ENCODE measurements at regions not wholly inside any gene's neighbourhood (a gene's known extent, or its start where the extent isn't known, plus 50 kb on each side); places are given as distances from the start of the nearest gene placed in this dataset.

DNA sequence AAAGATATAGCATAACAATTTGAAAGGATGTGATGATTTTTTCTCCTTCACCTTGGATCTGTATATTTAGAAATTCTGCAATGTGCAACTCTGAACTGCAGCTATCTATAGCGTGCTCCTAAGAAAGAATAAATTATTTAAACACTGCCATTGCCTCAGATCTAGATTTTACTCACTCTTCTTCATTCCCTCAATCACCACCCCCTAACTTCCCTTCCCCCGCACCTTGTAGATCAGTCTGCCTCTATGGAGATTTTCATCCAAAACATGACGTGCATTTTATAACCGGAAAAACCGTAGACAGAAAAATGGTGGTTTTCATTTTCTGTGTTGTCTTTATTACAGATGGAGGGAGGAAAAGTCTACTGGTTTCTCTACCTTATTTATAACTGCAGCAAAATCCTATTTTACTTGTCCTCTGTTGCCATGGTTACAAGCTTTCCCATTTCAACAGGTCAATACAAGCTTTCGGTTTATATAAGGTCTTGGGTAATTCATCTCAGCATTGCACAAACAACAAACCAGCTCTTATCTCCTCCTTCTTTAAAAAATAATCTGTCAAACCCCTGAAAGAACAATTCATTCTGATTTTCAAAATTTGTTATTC lies 480.0 kb downstream of the TAF11L14 start:
- TF ChIP-seq CTCF (IDR thresholded peaks at IDR 0.05; ENCODE audit: insufficient read depth, low read length) (no peak), POLR2AphosphoS5 (IDR thresholded peaks at IDR 0.05; ENCODE audit: low read depth) (no peak), GABPA (IDR thresholded peaks at IDR 0.05; ENCODE audit: low read depth) (no peak), SPI1 (IDR thresholded peaks at IDR 0.05; ENCODE audit: borderline replicate concordance, low read depth) (no peak), REST (IDR thresholded peaks at IDR 0.05; ENCODE audit: insufficient replicate concordance, low read depth) (no peak)
- H3K27ac ChIP-seq (replicated peaks) = no peak overlapping the region
- no peaks in the 10 kb centered on the region for H3K27me3 ChIP-seq (ENCODE audit: insufficient read depth, poor library complexity, severe bottlenecking)
- no peak overlapping the region for H3K4me3 ChIP-seq (replicated peaks; ENCODE audit: insufficient read depth, low read length)
- peak in 1 of 2 experiments; percentile 10 for DNase-seq (ENCODE audit: low read depth in 1 of 2, low spot score in 1 of 2)

DNA sequence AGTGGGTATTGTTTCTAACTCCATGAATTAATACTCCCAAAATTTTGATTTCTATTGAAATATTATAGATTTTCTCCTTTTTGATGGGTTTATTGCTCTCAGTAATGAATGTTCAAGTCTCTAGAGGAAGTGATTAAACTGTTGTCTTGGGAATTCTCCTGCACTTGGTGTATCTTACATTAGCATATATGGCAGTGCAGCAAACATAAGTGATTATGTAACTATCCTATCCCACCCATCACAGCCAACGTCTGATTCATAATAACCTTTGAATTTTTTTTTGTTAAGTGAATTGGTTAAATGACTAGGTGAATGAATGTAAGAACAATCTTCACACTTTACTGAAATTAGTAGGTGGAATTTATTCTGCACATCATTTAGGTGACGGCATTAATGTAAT lies 483.7 kb downstream of the TAF11L14 start:
- Histone ChIP-seq H3K4me3 (replicated peaks; ENCODE audit: insufficient read depth, low read length) (no peak overlapping the region), H3K27me3 (ENCODE audit: insufficient read depth, poor library complexity, severe bottlenecking) (no peaks in the 10 kb centered on the region), H3K27ac (replicated peaks) (no peak overlapping the region)
- no peak for TF ChIP-seq CTCF (IDR thresholded peaks at IDR 0.05; ENCODE audit: insufficient read depth, low read length)
- no peak for TF ChIP-seq POLR2AphosphoS5 (IDR thresholded peaks at IDR 0.05; ENCODE audit: low read depth)
- no peak for TF ChIP-seq GABPA (IDR thresholded peaks at IDR 0.05; ENCODE audit: low read depth)
- TF ChIP-seq REST (IDR thresholded peaks at IDR 0.05; ENCODE audit: insufficient replicate concordance, low read depth) = no peak
- no peak for TF ChIP-seq SPI1 (IDR thresholded peaks at IDR 0.05; ENCODE audit: borderline replicate concordance, low read depth)
- no peak for DNase-seq (ENCODE audit: low read depth in 1 of 2, low spot score in 1 of 2)

- DNase-seq (ENCODE audit: low read depth in 1 of 2, low spot score in 1 of 2) = no peak
- Histone ChIP-seq H3K27me3 (ENCODE audit: insufficient read depth, poor library complexity, severe bottlenecking) (no peaks in the 10 kb centered on the region), H3K27ac (replicated peaks) (no peak overlapping the region), H3K4me3 (replicated peaks; ENCODE audit: insufficient read depth, low read length) (no peak overlapping the region)
- TF ChIP-seq GABPA (IDR thresholded peaks at IDR 0.05; ENCODE audit: low read depth) (no peak), SPI1 (IDR thresholded peaks at IDR 0.05; ENCODE audit: borderline replicate concordance, low read depth) (no peak), REST (IDR thresholded peaks at IDR 0.05; ENCODE audit: insufficient replicate concordance, low read depth) (no peak), CTCF (IDR thresholded peaks at IDR 0.05; ENCODE audit: insufficient read depth, low read length) (no peak), POLR2AphosphoS5 (IDR thresholded peaks at IDR 0.05; ENCODE audit: low read depth) (no peak)
Measured at GRCh38 chr5:18119156-18119785, 485.0 kb downstream of the TAF11L14 start.

Data from HL-60 (cell line).